HG03432 (cell line): ENCODE measurements at regions not wholly inside any gene's neighbourhood (a gene's known extent, or its start where the extent isn't known, plus 50 kb on each side); places are given as distances from the start of the nearest gene placed in this dataset.

Experiments used
- ATAC-seq: cut with Tn5 transposase; IDR thresholded peaks from one replicate; pipeline ENCODE4 v1.9.1; 2021; ENCODE audit warnings: mild to moderate bottlenecking, moderate library complexity; ENCODE audit not compliant: unreplicated experiment

DNA sequence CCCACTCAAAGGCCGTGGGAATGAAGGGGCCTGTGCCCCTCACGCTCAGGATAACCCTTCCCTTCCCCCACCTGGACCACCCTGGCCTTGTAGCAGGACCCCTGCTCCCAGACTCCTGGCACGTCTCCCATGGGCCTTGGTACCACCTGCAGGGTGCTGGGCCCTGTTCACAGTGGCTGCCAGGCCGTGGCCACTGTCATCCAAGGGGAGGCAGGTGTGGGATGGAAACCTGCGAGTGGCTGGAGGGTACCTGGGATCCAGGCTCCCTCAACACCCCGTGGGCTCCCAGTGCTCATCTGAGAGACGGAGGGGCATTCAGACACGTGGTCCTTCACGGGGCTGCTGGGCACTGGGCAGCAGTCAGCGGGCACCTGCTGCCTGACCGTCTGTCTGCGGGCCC lies 75.6 kb upstream of the CIBAR2 start:
- ATAC-seq = no peak

DNA sequence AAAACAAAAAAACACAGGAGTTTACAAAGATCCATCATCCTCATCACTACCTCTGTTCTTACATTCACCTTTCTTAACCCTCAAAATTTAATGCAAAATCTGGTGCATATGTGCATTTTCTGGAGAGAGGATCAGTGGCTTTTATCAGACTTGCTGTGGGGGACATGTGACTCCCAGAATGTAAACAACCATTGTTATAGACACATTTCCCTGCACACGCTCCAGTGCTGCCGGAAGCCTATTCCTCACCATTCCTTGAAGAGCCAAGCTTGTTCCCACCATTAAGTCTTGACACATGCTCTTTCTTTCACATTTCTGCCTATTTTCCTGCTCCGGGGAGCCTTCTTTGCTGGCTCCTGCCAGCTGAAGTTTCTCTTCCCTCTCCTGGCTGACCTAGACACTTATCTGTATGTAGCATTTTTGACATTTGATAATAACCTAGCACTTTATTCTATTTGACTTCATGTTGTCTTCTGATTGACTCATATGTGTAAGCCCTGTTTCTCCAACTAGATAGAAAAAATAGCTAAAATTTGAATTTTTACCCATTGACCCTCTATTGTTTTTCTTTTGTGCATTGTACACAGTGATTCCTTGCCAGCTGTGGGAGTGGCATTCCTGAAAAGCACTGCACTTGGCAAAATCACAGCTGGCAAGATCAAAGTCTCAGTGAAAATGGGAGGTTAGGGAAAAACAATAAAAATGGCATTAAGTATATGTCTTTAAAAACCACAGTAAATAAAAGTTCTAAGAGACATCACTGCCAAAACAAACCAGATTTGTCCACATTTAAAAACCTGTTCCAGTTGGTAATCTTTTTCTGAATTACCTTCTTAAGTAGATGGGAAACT lies 76.8 kb upstream of the CIBAR2 start:
- no peak for ATAC-seq

DNA sequence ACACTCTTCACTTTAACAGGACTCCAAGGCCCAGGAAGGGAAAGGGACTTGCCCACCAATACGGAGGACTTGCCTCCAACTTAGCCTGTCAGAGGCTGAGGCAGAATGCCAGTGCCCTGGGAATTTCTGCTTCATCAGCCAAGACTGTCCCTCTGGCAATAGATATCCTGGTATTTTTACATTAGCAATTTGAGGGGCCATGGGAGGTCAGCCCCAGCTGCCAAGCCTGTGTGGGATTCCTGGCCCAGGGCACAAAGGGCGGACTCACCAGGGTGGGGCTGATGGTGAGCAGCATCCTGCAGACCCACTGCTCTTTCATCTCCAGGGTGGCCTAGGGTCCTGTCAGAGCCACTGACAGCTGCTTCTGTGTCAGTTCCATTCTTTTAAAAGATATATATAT lies 78.3 kb upstream of the CIBAR2 start:
- ATAC-seq = no peak

DNA sequence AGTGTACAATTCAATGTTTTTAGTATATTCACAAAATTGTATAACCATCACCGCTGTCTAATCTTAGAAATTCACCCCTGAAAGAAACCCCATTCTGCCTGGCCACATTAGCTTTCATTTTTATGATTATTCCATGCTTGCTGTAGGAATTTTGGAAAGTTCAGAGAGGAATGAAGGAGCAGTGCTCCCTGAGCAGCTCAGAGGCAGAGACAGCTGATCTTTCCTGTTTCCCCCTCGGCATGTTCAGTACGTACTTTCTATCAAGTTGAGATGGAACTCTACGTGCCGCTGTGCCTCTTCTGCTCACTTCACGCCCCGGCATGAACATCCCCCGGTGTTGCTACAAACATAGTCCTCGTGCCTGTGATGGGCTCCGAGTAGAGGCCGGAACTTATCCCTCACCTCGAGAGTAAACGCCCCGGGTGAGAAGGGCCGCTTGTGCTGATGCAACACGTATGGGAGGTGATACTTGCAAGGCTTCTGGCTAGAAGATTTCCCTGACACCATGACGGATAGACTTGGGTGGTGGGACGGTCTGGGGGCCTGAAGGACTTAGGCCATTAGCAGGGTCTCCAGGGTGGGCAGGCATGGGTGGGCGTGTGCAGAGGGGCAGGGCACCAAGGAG lies 79.2 kb upstream of the CIBAR2 start:
- no peak for ATAC-seq

DNA sequence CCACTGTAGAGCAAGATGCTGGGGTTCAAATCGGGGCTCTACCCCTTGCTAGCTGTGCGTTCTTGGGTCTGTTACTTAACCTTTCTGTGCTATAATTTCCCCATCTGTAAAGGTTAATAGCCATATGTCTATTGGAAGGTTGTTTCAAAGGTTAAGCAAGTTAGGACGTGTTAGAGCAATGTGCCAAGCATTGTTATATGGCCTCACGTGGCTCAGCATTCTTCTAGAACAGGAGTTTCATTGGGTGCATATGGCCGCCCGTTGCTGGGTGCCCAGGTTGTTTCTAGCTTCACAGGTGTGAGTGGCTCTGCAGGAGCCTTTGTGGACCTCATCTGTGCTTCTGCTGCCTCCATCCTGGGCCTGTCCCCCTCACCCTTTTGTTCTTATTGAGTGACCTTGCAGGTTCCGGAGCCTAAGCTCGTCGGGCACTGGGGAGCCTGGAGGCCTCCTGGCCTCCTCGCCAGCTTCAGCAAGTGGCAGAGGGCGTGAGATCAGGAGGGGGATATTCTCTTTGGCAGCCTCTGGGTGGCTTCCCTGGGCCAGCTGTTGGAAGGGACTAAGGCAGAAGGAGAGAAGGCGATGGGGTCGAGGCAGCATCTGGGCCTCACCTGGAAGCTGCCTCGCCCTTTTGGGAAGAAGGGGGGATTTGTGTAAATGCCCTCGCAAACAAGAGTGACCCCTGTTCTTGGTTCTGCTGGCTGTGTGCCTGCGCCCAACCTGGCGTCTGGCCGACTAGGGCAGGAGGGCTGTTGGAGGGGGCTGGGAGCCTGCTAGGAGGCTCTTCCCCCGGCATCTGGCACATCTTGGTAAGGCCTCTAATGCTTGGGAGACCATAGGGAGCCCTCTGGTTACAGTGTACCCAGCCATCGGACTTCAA lies 80.2 kb upstream of the CIBAR2 start:
- no peak for ATAC-seq

DNA sequence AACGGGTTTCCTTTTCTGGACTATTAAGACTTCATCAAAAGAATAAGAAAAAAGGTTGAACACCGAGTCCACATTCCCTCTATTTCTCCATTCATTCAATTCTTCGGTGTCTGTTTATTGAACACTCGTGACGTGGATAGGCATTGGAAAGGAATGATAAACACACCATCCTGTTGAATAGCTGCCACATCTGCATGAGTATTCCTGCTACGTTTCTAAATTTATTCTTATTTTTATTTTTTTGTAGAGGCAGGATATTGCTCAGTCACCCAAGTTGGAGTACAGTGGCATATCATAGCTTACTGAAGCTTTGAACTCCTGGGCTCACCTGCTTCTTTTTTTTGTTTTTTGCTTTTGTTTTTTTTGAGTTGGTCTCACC lies 80.8 kb upstream of the CIBAR2 start:
- ATAC-seq = no peak

DNA sequence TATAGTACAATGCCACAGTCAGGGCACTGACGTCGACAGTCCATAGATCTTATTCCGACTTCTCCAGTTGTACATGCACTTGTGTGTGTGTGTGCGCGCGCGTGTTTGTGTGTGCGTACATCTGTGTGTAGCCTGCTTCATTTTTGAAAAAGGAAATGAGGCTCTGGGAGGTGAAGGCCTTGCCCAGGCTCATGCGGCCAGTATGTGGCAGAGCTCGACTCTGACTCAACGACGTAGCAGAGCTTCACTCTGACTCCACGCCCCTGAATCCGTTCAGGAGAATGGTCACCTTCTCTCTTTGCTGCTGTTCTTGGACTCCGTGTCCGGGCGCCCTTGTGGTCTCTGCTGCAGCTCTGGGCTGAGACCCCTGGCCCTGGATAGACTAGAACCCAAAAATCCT lies 81.6 kb upstream of the CIBAR2 start:
- no peak for ATAC-seq

DNA sequence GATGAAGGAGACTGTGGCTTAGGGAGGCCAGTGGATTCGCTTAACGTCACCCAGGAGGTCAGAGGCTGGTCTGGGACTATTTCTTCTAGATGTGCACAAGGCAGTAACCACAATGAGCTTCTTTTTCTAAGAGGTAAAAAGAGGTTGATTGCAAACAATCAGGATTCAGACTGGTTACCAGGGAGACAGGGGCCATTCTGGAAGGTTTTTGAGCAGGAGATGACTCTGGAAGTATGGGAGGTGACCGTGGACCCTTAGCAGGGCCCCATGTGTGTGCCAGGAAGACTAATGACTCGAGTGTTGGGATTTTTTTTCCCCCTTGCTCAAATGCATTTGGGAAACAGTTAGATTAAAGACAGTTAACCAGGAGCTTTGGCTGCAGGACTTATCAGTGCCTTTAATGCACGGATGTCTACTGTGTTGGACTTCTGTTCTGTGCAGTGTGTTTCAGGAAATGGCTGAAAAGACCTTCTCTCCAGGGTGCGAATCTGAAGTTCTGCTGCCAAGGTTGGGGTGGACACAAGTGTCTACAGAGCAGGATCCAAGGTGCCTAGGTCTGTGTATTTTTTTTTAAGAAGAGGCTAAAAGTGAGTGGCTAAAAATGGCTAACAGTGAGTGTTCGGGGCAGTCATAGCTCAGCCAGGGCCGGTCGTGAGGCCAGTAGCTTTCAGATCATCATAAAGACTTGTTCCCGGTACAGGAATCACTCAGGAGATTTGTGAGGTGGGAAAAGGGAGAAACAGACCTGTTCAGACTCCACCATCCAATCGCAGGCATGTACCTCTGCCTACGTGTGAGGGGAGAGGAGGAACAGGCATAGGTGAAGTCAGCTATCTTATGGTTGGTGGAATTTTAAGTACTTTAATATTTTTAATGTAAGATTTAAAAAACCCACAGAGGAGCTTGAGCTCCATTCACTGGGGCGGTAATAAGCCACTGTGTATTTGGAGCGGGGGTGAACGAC lies 82.3 kb upstream of the CIBAR2 start:
- ATAC-seq = no peak

DNA sequence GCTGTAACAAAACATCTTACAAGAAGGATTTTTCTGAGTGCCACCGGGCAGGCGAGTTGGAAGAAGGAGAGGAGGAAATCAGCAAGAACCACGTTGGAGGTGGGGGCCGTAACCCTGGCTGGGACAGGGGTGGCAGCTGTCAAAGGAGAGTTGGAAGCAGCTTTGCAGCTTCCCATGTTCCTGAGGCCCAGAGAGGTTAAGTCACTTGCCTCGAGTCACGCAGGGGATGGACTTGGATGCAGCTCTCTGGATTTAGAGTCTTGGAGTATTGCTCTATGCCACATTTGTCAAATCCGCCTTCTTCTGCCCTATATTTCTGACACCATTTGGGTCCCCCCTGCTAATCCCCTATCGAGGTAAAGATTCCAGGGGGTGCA lies 83.0 kb upstream of the CIBAR2 start:
- ATAC-seq = no peak

DNA sequence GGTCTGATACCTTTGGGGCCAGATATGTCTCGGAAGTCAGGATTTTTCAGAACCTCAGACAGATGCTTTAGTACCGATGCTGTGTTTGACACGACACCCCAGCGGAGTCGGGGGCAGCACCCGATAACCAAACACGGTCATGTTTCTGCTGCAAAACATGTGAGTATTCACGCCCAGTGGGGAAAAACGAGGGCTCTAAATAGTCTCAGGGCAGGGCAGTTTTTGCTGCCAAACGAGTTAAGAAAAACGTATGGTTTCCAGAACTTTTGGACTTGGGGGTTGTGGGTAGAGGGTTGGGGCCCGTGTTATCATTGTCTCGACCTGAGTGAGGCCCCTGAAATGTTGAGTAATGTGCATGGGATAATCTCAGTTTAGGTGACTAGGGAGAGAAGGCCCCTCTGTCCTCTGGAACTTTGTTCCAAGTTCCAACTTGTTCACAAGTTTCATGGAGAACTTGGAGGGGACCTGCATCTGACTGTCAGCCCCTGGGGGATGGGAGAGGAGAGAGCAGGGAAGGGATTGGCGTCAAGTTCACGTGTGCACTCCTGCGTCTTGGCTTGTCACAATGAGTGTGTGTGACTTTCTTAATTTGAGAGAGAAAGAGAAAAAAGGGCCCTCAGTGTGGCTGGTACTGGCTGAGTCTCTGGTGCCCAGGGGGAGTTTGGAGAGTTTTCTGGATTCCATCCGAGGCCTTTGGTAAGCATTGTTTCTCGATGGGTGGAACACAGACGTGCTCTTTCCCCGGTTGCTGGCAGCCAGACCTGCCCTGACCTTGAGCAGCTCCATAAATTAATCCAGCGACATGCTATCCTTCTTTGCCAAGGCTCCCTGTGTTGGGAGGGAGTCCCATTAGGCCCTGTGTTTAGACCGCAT lies 83.9 kb upstream of the CIBAR2 start:
- ATAC-seq = no peak

DNA sequence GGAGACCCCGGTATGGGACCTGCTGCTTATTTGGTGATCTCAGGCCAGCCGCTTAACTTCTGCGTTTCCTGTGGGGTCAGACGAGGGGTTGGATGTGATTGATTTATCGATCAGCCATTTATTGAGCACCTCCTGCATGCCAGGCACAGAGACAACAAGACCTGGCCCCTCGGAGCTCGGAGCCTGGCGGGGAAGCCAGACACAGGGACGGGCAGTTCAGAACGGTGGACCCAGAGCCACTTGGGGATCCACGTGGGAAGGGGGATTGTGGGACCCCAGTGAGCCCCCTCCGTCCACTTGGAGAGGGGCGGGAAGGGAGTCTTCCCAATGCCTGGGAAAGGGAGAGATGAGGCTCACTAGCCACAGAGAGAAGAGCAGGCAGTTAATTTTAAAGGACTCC lies 84.7 kb upstream of the CIBAR2 start:
- ATAC-seq = no peak

DNA sequence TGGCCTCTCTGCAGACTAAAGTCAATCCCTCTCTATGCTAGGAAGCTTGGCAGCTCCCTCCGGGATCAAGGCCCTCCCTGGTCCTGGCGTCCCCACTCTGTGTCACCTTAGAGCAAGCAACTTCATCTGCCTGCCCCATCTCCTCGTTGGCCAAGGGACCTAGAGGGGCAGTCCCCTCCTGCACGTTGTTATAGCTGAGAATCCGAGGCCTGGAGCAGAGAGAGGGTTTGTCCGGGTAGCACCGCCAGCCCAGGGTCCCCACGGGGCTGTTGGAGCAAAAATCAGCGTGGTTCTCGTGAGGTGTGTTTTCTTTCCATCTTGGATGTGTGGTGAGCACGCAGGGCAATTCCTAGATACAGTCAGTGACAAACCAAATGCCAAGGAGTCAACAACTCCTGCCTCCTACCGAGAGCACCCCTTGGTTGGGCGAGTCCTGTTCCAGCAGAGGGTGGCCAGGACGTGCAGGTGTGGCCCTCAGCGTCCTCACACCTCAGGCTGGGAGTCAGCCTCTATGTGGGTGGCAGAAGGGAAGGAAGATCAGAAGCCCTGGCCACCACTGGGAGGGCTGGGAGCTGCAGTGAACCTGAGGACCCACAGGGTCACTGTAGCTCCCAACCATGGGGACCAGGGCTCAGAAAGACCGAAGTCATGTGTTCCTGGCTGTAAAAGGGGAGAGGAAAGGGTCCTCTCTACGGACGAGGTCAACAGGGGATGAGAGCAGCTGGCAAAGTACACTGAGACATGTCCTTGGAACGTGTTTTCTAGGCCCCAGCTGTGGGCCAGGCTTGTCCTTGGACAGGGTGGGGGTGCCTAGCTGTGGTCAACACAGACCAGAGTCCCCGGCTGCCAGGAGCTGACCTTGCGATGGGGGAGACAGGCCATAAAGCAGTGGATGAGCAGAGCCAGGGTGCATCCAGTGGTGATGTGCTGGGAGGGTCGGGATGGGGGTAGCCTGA lies 85.6 kb upstream of the CIBAR2 start:
- ATAC-seq = no peak

DNA sequence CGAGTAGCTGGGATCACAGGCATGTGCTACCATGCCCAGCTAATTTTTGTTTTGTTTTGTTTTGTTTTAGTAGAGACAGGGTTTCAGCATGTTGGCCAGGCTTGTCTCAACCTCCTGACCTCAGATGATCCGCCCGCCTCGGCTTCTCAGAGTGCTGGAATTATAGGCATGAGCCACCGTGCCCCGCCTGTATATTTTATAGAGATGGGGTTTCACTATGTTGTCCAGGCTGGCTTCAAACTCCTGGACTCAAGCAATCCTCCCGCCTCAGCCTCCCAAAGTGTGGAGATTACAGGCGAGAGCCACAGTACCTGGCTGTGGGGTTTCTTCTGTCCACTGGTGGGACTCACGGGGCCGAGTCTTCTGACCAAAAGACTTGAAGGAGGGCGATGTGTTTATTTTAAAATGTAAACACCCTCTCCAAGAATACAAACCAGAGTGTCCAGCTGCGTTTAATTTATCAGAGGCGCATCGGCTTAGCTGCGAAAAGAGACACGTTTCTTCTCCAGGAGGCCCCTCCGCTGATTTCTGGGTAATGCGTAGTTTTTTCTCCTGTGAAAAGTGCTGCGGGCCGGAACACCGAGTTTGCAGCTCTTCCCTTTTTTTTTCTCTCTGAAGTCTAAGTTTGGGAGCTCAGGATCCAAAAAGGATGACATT lies 86.9 kb upstream of the CIBAR2 start:
- no peak for ATAC-seq

DNA sequence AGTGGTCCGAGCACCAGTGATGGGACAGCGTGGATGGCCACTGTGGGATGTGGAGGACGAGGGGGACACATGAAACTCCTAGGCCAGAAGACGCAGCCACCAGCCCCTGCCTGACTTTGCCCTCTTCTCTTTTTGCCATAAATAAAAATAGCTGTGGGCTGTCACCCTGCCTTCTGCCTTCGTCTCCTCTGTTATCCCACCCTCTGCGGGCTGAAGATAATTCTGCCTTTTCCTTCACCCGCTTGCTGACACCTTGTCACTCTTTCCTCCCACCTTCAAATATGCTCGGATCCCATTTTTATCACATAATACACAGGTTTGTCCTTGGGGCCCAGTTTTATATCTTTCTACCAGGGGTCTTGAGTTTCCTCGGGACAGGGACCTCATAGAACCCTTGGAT lies 87.6 kb upstream of the CIBAR2 start:
- no peak for ATAC-seq

DNA sequence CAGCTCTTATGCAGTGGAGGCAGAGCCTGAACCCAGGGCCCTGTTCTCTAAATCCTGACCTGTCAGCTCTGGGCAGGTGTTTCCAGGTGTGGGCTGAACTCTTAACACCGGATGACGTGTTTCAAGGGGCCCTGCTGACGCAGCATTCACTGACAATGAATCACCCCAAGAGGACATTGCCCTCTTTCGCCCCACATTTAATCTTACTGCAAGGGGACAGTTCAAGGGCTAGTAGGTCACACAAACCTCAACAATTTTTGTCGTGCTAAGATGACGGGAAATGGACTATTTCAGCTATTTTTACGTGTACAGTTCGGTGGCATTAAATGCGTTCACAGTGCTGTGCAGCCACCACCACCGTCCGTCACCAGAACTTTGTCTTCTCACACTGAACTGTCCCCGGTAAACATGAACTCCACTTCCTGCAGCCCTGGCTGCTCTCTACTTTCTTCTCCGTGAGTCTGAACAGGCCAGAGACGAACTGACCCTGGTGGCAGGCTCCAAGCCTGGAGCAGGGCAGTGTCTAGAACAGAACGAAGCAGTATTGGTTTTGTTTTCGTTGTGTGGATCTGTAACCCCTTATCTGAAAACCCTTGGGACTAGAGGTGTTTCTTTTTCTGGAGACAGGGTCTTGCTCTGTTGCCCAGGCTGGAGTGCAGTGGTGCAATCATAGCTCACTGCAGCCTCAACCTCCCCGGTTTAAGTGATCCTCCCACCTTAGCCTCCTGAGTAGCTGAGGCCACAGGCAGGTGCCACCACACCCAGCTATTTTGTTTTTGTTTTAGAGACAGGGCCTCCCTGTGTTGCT lies 88.4 kb upstream of the CIBAR2 start:
- ATAC-seq = no peak

DNA sequence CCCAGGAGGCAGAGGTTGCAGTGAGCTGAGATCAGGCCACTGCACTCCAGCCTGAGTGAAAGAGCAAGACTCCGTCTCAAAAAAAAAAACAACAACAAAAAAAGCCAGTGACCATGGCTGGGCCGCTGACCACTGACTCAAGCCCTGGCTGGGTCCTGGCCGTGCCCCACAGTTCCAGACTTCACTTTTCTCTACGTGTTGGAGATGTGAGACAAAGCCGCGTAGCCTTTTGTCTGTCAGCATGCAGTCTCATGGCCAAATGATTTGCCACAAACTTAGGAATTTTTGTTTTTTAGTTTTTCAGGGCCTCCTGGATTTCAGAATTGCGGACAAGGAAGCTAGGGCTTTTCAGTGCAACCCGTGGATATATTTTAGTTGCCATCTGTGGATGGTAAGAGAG lies 89.3 kb upstream of the CIBAR2 start:
- ATAC-seq = no peak

DNA sequence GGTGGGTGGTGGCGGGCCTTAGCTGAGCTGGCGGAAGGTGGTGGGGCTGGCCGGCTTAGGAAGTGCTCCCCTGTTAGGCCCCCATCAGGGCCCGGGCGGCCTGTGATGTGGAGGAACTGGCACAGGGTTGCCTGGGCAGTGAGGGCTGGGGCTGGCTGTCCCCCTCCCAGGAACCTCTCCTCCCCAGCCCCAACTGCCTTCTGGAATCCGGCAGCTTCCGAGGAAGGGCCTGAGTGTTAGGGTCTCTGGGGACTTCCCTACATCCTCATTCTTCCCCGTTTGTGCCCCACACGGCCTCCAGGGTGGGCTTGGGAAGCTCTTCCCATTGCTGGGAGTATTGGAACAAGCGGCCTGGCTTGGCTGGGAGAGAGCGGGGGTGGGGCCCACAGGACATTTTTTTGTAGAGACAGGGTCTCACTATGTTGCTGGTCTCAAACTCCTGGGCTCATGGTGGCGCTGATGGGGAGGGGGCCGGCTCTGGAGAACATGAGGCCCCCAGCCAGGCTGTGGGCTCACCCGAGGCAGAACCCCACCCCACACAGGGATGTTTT lies 89.9 kb upstream of the CIBAR2 start:
- no peak for ATAC-seq
